BE2C (cell line): ENCODE measurements at regions not wholly inside any gene's neighbourhood (a gene's known extent, or its start where the extent isn't known, plus 50 kb on each side); places are given as distances from the start of the nearest gene placed in this dataset.

Experiments
- DNase-seq: peaks from one replicate; pipeline ENCODE4 v3.0.0-alpha.2; 2020
- H3K27me3 ChIP-seq: fragments of 250-450 bp; sonication (Bioruptor Pico); 2 replicates; pipeline ENCODE4 v1.5.1; 2020; ENCODE audit warnings: mild to moderate bottlenecking
- H3K36me3 ChIP-seq: fragments of 250-450 bp; sonication (Bioruptor Pico); 2 replicates; pipeline ENCODE4 v1.5.1; 2020; ENCODE audit warnings: mild to moderate bottlenecking
- H3K4me1 ChIP-seq: fragments of 250-450 bp; sonication (Bioruptor Pico); 2 replicates; pipeline ENCODE4 v1.5.1; 2020
- H3K4me3 ChIP-seq: 2 replicates; pipeline ENCODE4 v1.5.1; 2011; ENCODE audit warnings: low read depth, low read length
- H3K9me3 ChIP-seq: fragments of 250-450 bp; sonication (Bioruptor Pico); 2 replicates; pipeline ENCODE4 v1.5.1; 2020
- TF ChIP-seq, protein P1 (sequence below): IDR thresholded peaks from 2 replicates; pipeline ENCODE4 v1.5.1; 2012; ENCODE audit warnings: mild to moderate bottlenecking, low read depth, low read length

DNA sequence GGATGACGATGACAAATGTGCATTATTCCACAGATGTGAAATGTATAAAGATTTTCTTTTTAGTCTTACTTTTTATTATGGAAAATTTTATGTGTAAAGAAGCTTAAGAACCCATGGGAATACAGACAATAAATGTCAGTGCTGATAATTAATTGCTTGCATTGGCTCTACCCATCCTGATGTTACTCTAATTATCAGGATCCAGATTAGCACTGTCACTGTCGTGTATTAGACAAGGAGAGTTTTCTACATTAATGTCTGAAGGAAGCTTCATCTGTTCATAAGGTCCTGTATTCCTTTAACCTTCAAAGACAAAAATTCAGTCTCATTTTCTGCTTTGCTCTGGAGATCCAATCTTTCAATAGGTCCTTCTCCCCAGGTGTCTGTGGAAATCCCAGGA, 259.1 kb upstream of the ADAMTS5 start:
- TF ChIP-seq, protein P1, sequence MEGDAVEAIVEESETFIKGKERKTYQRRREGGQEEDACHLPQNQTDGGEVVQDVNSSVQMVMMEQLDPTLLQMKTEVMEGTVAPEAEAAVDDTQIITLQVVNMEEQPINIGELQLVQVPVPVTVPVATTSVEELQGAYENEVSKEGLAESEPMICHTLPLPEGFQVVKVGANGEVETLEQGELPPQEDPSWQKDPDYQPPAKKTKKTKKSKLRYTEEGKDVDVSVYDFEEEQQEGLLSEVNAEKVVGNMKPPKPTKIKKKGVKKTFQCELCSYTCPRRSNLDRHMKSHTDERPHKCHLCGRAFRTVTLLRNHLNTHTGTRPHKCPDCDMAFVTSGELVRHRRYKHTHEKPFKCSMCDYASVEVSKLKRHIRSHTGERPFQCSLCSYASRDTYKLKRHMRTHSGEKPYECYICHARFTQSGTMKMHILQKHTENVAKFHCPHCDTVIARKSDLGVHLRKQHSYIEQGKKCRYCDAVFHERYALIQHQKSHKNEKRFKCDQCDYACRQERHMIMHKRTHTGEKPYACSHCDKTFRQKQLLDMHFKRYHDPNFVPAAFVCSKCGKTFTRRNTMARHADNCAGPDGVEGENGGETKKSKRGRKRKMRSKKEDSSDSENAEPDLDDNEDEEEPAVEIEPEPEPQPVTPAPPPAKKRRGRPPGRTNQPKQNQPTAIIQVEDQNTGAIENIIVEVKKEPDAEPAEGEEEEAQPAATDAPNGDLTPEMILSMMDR, result no peak
- no peaks in the 10 kb centered on the region for H3K27me3 ChIP-seq
- H3K4me3 ChIP-seq, result no peak overlapping the region
- H3K36me3 ChIP-seq, result no peaks in the 10 kb centered on the region
- H3K4me1 ChIP-seq, result peaks cover 7% of the 10 kb centered on the region; the same call in 1 of the 2 replicates
- no peak for DNase-seq
- no peaks in the 10 kb centered on the region for H3K9me3 ChIP-seq

DNA sequence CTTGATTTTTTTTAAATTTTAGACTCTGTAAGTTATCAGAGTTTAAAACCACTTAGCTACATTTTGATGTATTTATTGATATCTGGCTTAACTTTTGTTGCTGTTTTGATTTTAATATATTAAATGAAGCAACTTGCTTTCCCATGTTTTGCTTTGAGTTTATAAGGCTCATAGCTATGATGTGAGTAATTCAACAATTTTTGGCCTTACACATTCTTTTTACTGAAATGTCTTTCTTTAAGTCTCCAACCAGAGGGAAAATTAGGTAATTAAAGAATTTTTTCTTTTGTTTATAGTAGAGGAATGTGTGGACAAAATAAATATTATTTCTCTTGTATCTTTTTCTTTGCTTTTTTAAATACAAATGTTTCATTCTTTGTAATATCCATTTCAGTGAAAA, 258.3 kb upstream of the ADAMTS5 start:
- no peak for DNase-seq
- TF ChIP-seq, protein P1, result no peak
- no peaks in the 10 kb centered on the region for H3K9me3 ChIP-seq
- peaks cover 7% of the 10 kb centered on the region; the same call in 1 of the 2 replicates for H3K4me1 ChIP-seq
- no peak overlapping the region for H3K4me3 ChIP-seq
- no peaks in the 10 kb centered on the region for H3K27me3 ChIP-seq
- H3K36me3 ChIP-seq, result no peaks in the 10 kb centered on the region

DNA sequence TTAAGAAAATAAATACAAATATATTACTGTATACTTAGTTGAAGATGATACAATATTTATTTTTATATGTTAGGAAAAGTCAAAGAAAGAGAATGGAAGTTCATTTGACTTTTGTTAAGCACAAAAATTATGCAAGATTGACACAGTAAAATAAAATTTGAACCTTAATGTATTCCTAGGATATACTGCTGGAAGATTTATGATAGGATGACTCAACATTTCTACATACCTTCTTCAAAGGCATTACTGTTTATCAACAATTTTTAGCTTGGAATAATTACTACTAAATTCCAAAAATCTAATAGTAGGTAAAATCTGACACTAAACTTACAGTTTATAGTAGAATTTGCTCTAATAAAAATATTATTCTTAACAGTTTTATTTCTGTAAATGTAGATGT, 257.3 kb upstream of the ADAMTS5 start:
- Histone ChIP-seq H3K4me1 (peaks cover 6% of the 10 kb centered on the region; the same call in 1 of the 2 replicates), H3K9me3 (no peaks in the 10 kb centered on the region), H3K27me3 (no peaks in the 10 kb centered on the region), H3K36me3 (no peaks in the 10 kb centered on the region), H3K4me3 (no peak overlapping the region)
- no peak for DNase-seq
- TF ChIP-seq, protein P1, result no peak

DNA sequence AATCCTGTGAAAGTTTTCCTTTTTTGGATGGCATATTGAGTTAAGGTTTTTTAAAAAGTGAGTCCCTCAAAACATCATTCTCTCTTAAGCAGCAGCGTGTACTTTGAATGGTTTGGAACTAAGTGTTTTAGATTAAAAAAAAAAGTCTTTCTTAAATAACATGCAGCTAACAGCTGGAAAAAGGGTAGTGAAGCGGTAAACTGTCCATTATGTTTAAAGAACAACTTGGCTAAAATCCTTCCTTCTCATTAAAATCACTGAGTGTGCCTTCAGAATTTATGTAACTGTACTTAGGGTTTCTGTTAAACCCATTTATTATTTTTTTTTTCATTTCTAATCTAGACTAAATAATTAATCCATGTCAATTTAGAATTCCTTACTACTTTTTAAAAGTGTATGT, 254.2 kb upstream of the ADAMTS5 start:
- no peaks in the 10 kb centered on the region for H3K9me3 ChIP-seq
- no peak for DNase-seq
- TF ChIP-seq, protein P1, result no peak

DNA sequence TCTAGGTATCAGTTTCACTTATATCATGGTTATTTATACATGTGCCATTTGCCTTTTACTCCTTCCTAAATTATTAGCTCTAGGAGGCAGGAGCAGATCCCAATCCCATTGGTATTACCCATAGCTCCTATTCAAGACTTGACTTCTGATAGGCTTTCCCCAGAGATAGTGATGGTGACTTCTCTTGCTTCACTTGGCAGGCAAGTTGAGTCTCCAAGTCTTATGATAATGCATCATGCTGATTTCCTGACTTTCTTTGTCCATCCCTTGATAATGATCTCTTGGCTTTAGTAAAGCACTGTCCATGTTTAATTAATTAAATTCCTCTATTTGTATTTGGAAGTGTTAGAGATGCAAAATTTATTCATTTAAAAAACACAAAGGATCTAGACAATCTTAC, 253.5 kb upstream of the ADAMTS5 start:
- no peak for DNase-seq
- no peaks in the 10 kb centered on the region for H3K9me3 ChIP-seq
- TF ChIP-seq, protein P1, result no peak
- H3K36me3 ChIP-seq, result no peaks in the 10 kb centered on the region
- no peak overlapping the region for H3K4me3 ChIP-seq
- no peaks in the 10 kb centered on the region for H3K27me3 ChIP-seq
- H3K4me1 ChIP-seq, result peaks cover 6% of the 10 kb centered on the region; the same call in 1 of the 2 replicates

More for the DNA sequence above, 254.2 kb upstream of the ADAMTS5 start:
- Histone ChIP-seq H3K27me3 (no peaks in the 10 kb centered on the region), H3K4me1 (peaks cover 6% of the 10 kb centered on the region; the same call in 1 of the 2 replicates), H3K4me3 (no peak overlapping the region), H3K36me3 (no peaks in the 10 kb centered on the region)

DNA sequence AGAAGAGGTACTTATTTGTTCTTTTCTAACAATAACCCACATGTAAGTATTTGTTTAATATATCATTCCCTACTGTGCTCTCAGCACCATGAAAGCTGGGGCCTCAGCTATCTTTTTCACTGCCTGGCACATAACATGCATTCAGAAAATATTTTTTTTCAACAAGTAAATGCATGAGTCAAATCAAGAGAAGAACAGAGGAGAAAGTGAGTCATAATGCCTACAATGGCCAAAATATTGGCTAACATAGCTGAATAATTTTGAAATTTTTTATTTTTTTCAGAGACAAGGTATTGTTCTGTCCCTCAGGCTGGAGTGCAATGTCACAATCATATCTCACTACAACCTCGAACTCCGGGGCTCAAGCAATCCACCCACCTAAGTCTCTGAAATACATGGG, 252.2 kb upstream of the ADAMTS5 start:
- no peaks in the 10 kb centered on the region for H3K36me3 ChIP-seq
- no peaks in the 10 kb centered on the region for H3K9me3 ChIP-seq
- no peak overlapping the region for H3K4me3 ChIP-seq
- TF ChIP-seq, protein P1, result no peak
- DNase-seq, result no peak
- peaks cover 6% of the 10 kb centered on the region; the same call in 1 of the 2 replicates for H3K4me1 ChIP-seq
- H3K27me3 ChIP-seq, result no peaks in the 10 kb centered on the region
